AG09309 (cell line): ENCODE measurements at regions not wholly inside any gene's neighbourhood (a gene's known extent, or its start where the extent isn't known, plus 50 kb on each side); places are given as distances from the start of the nearest gene placed in this dataset.

Experiments
- DNase-seq: peaks from one replicate; pipeline ENCODE4 v3.0.0-alpha.2; 2010; ENCODE audit warnings: low read depth
- H3K4me3 ChIP-seq: 2 replicates; pipeline ENCODE4 v1.5.1; 2011; ENCODE audit warnings: mild to moderate bottlenecking, low read depth, low read length, moderate library complexity; ENCODE audit not compliant: control insufficient read depth
- CTCF ChIP-seq: IDR thresholded peaks from 2 replicates; pipeline ENCODE4 v1.5.1; 2011; ENCODE audit warnings: mild to moderate bottlenecking, low read depth, low read length, inconsistent platforms; ENCODE audit not compliant: insufficient read depth, control insufficient read depth; ENCODE audit errors: missing control alignments

GRCh38 chr5:167112556-167112955, 1178.9 kb upstream of the WWC1 start:
- no peak for DNase-seq
- no peak for TF ChIP-seq CTCF

GRCh38 chr5:167122267-167122666, 1169.2 kb upstream of the WWC1 start:
- no peak for DNase-seq
- H3K4me3 ChIP-seq, result no peak overlapping the region
- no peak for TF ChIP-seq CTCF

More at GRCh38 chr5:167112556-167112955, 1178.9 kb upstream of the WWC1 start:
- no peak overlapping the region for H3K4me3 ChIP-seq

- no peak for TF ChIP-seq CTCF
- no peak overlapping the region for H3K4me3 ChIP-seq
- DNase-seq, result no peak
Observed at GRCh38 chr5:167123126-167123525, 1168.3 kb upstream of the WWC1 start.

GRCh38 chr5:167128581-167128980, 1162.9 kb upstream of the WWC1 start:
- DNase-seq, result no peak
- H3K4me3 ChIP-seq, result no peak overlapping the region
- TF ChIP-seq CTCF, result no peak

- no peak for TF ChIP-seq CTCF
- no peak for DNase-seq
- H3K4me3 ChIP-seq, result no peak overlapping the region
Observed at GRCh38 chr5:167140548-167141291, 1150.7 kb upstream of the WWC1 start.

GRCh38 chr5:167143716-167144115, 1147.7 kb upstream of the WWC1 start:
- H3K4me3 ChIP-seq, result no peak overlapping the region
- no peak for DNase-seq
- no peak for TF ChIP-seq CTCF
